ENCODE measurements at regions not wholly inside any gene's neighbourhood (a gene's known extent, or its start where the extent isn't known, plus 50 kb on each side); places are given as distances from the start of the nearest gene placed in this dataset.
A peak's percentile ranks its signal among the peaks of the same experiment; 100 is the strongest.
"Not testable (repeated sequence)": the region's sequence is repeated elsewhere in the genome, so short reads cannot be mapped to it uniquely, and the experiment has no call there.

- H3K36me3 ChIP-seq (replicated peaks in 1 of 2; ENCODE audit: control insufficient read depth in 1 of 2, insufficient read depth in 2 of 2, low read length in 2 of 2), result peaks cover 9 to 17% of the 10 kb centered on the region in 2 experiments; a peak in 4 of 5 replicates
- BruUV-seq (replicated peaks); H3K4me1 ChIP-seq (ENCODE audit: insufficient read depth, low read length); H3K4me2 ChIP-seq (ENCODE audit: low read depth, low read length); H3K27ac ChIP-seq (ENCODE audit: extremely low read length, insufficient read depth, low read length); DNase-seq (ENCODE audit: low spot score); H3K4me3 ChIP-seq (replicated peaks in 1 of 3; ENCODE audit: insufficient read depth in 1 of 3, low read depth in 2 of 3, low read length in 3 of 3); H3K9me3 ChIP-seq (ENCODE audit: low read length); H3K27me3 ChIP-seq (ENCODE audit: control insufficient read depth in 1 of 2, insufficient read depth in 2 of 2, low read length in 2 of 2); POLR2A ChIA-PET; intact Hi-C loops (cut with micrococcal nuclease; ENCODE audit: unreplicated experiment); H2AFZ ChIP-seq (ENCODE audit: low read length); H3K79me2 ChIP-seq (ENCODE audit: insufficient read depth, low read length); FAIRE-seq; H3K9ac ChIP-seq (ENCODE audit: insufficient read depth, low read depth, low read length); CTCF ChIA-PET (ENCODE audit: low intra/inter-chr PET ratio, low total read pairs); H4K20me1 ChIP-seq (ENCODE audit: insufficient read depth, low read length): not testable (repeated sequence)
- 96% methylated on average over 21 of the region's 22 CpGs for WGBS (ENCODE audit: low lambda C conversion rate)
- in situ Hi-C loops (cut with HindIII; ENCODE audit: extremely low pct_ligation_motif_present, low pct_unique_long_range_greater_than_20kb), result loop anchor here (25.0 kb wide), 1 partner anchor 283 kb away; no protein-coding TSS in a partner anchor
- peak; percentile 21 for ATAC-seq
These were observed 61.8 kb upstream of the TNK2 start for GRCh38 chr3:195969838-195970776.

- H3K79me2 ChIP-seq (ENCODE audit: insufficient read depth, low read length); H3K4me3 ChIP-seq (replicated peaks in 1 of 3; ENCODE audit: insufficient read depth in 1 of 3, low read depth in 2 of 3, low read length in 3 of 3); intact Hi-C loops (cut with micrococcal nuclease; ENCODE audit: unreplicated experiment); CTCF ChIA-PET (ENCODE audit: low intra/inter-chr PET ratio, low total read pairs); H2AFZ ChIP-seq (ENCODE audit: low read length); DNase-seq (ENCODE audit: low spot score); H3K9me3 ChIP-seq (ENCODE audit: low read length); H3K27ac ChIP-seq (ENCODE audit: extremely low read length, insufficient read depth, low read length); H4K20me1 ChIP-seq (ENCODE audit: insufficient read depth, low read length); ATAC-seq; H3K9ac ChIP-seq (ENCODE audit: insufficient read depth, low read depth, low read length); FAIRE-seq; H3K4me1 ChIP-seq (ENCODE audit: insufficient read depth, low read length); BruUV-seq (replicated peaks); H3K4me2 ChIP-seq (ENCODE audit: low read depth, low read length); POLR2A ChIA-PET; H3K27me3 ChIP-seq (ENCODE audit: control insufficient read depth in 1 of 2, insufficient read depth in 2 of 2, low read length in 2 of 2): not testable (repeated sequence)
- H3K36me3 ChIP-seq (replicated peaks in 1 of 2; ENCODE audit: control insufficient read depth in 1 of 2, insufficient read depth in 2 of 2, low read length in 2 of 2), result peaks cover 9 to 17% of the 10 kb centered on the region in 2 experiments; a peak in 4 of 5 replicates
- 90% methylated on average over 9 of the region's 9 CpGs for WGBS (ENCODE audit: low lambda C conversion rate)
- in situ Hi-C loops (cut with HindIII; ENCODE audit: extremely low pct_ligation_motif_present, low pct_unique_long_range_greater_than_20kb), result loop anchor here (25.0 kb wide), 1 partner anchor 282 kb away; no protein-coding TSS in a partner anchor
These were observed 61.0 kb upstream of the TNK2 start for GRCh38 chr3:195969341-195969740.

- H3K9me3 ChIP-seq (ENCODE audit: low read length); H2AFZ ChIP-seq (ENCODE audit: low read length); ATAC-seq; FAIRE-seq; CTCF ChIA-PET (ENCODE audit: low intra/inter-chr PET ratio, low total read pairs); H3K27ac ChIP-seq (ENCODE audit: extremely low read length, insufficient read depth, low read length); H4K20me1 ChIP-seq (ENCODE audit: insufficient read depth, low read length); H3K9ac ChIP-seq (ENCODE audit: insufficient read depth, low read depth, low read length); DNase-seq (ENCODE audit: low spot score); BruUV-seq (replicated peaks); H3K4me2 ChIP-seq (ENCODE audit: low read depth, low read length); intact Hi-C loops (cut with micrococcal nuclease; ENCODE audit: unreplicated experiment); POLR2A ChIA-PET; H3K4me1 ChIP-seq (ENCODE audit: insufficient read depth, low read length); H3K4me3 ChIP-seq (replicated peaks in 1 of 3; ENCODE audit: insufficient read depth in 1 of 3, low read depth in 2 of 3, low read length in 3 of 3); H3K79me2 ChIP-seq (ENCODE audit: insufficient read depth, low read length); H3K27me3 ChIP-seq (ENCODE audit: control insufficient read depth in 1 of 2, insufficient read depth in 2 of 2, low read length in 2 of 2): not testable (repeated sequence)
- in situ Hi-C loops (cut with HindIII; ENCODE audit: extremely low pct_ligation_motif_present, low pct_unique_long_range_greater_than_20kb), result loop anchor here (25.0 kb wide), 1 partner anchor 281 kb away; no protein-coding TSS in a partner anchor
- H3K36me3 ChIP-seq (replicated peaks in 1 of 2; ENCODE audit: control insufficient read depth in 1 of 2, insufficient read depth in 2 of 2, low read length in 2 of 2), result peaks cover 9 to 17% of the 10 kb centered on the region in 2 experiments; a peak in 4 of 5 replicates
- 93% methylated on average over 2 of the region's 10 CpGs for WGBS (ENCODE audit: low lambda C conversion rate)
These were observed 59.8 kb upstream of the TNK2 start for GRCh38 chr3:195968104-195968503.

- BruUV-seq (replicated peaks); H3K4me2 ChIP-seq (ENCODE audit: low read depth, low read length); H3K79me2 ChIP-seq (ENCODE audit: insufficient read depth, low read length); H2AFZ ChIP-seq (ENCODE audit: low read length); intact Hi-C loops (cut with micrococcal nuclease; ENCODE audit: unreplicated experiment); ATAC-seq; H3K4me1 ChIP-seq (ENCODE audit: insufficient read depth, low read length); POLR2A ChIA-PET; DNase-seq (ENCODE audit: low spot score); CTCF ChIA-PET (ENCODE audit: low intra/inter-chr PET ratio, low total read pairs); H3K27ac ChIP-seq (ENCODE audit: extremely low read length, insufficient read depth, low read length); H4K20me1 ChIP-seq (ENCODE audit: insufficient read depth, low read length); H3K9me3 ChIP-seq (ENCODE audit: low read length); H3K9ac ChIP-seq (ENCODE audit: insufficient read depth, low read depth, low read length); FAIRE-seq; H3K4me3 ChIP-seq (replicated peaks in 1 of 3; ENCODE audit: insufficient read depth in 1 of 3, low read depth in 2 of 3, low read length in 3 of 3); H3K27me3 ChIP-seq (ENCODE audit: control insufficient read depth in 1 of 2, insufficient read depth in 2 of 2, low read length in 2 of 2): not testable (repeated sequence)
- in situ Hi-C loops (cut with HindIII; ENCODE audit: extremely low pct_ligation_motif_present, low pct_unique_long_range_greater_than_20kb), result loop anchor here (25.0 kb wide), 1 partner anchor 280 kb away; no protein-coding TSS in a partner anchor
- WGBS (ENCODE audit: low lambda C conversion rate), result no CpG with 5 or more reads among the region's 16 CpGs
- peaks cover 9 to 21% of the 10 kb centered on the region in 2 experiments; a peak in 4 of 5 replicates for H3K36me3 ChIP-seq (replicated peaks in 1 of 2; ENCODE audit: control insufficient read depth in 1 of 2, insufficient read depth in 2 of 2, low read length in 2 of 2)
These were observed 59.0 kb upstream of the TNK2 start for GRCh38 chr3:195967387-195967720.
